ENCODE measurements at regions not wholly inside any gene's neighbourhood (a gene's known extent, or its start where the extent isn't known, plus 50 kb on each side); places are given as distances from the start of the nearest gene placed in this dataset.

GRCh38 chr9:81234924-81235610, 454.3 kb downstream of the TLE1 start:
- Histone ChIP-seq H3K27ac (no peak overlapping the region), H3K4me1 (replicated peaks in 1 of 2) (no peaks in the 10 kb centered on the region), H3K4me3 (no peak overlapping the region)
- WGBS, 10 experiments, result 39 to 90% (median 70%) methylated on average over 3 to 6 of the region's 6 CpGs
- in situ Hi-C loops (cut with MboI; ENCODE audit: low pct_unique_long_range_greater_than_20kb in 2 of 9, low sequenced_read_pairs in 9 of 9, unreplicated experiment in 9 of 9), result no loop called here
- ATAC-seq (replicated peaks in 6 of 8), result no peak

DNA sequence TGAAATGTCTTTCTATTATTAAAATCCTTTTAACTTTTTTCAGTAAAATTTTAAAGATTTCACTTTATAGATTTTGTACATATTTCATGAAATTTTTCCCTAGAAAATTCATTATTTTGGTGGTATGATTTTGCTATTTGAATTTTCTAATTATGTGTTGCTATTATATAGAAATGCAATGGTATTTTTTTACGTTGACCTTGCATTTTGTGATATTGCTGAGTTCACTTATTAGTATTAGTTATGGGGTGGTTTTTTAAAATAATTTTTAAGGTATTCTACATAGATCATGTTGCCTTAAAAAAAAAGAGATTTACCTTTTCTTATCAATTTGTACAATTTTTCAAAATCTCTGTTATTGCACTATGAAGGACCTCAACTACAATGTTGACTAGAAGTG, 458.3 kb downstream of the TLE1 start:
- in situ Hi-C loops (cut with MboI; ENCODE audit: low pct_unique_long_range_greater_than_20kb in 2 of 9, low sequenced_read_pairs in 9 of 9, unreplicated experiment in 9 of 9), result no loop called here
- 0 to 78% (median 0%) methylated on average over 1 of the region's 1 CpG for WGBS, 10 experiments
- no peak for ATAC-seq (replicated peaks in 6 of 8)
- Histone ChIP-seq H3K4me1 (replicated peaks in 1 of 2) (no peaks in the 10 kb centered on the region), H3K4me3 (no peak overlapping the region), H3K27ac (no peak overlapping the region)

- H3K4me1 ChIP-seq (replicated peaks in 1 of 2), result peaks cover 0 to 5% of the 10 kb centered on the region in 2 donors
- WGBS, 10 experiments, result 29 to 92% (median 85%) methylated on average over 1 to 6 of the region's 6 CpGs; no CpG with 5 or more reads in 2 of the 10 experiments
- ATAC-seq (replicated peaks in 6 of 8), result no peak
- in situ Hi-C loops (cut with MboI; ENCODE audit: low pct_unique_long_range_greater_than_20kb in 2 of 9, low sequenced_read_pairs in 9 of 9, unreplicated experiment in 9 of 9), result no loop called here
- H3K4me3 ChIP-seq, result no peak overlapping the region
- no peak overlapping the region for H3K27ac ChIP-seq
These were observed 461.7 kb downstream of the TLE1 start for GRCh38 chr9:81227507-81228245.

DNA sequence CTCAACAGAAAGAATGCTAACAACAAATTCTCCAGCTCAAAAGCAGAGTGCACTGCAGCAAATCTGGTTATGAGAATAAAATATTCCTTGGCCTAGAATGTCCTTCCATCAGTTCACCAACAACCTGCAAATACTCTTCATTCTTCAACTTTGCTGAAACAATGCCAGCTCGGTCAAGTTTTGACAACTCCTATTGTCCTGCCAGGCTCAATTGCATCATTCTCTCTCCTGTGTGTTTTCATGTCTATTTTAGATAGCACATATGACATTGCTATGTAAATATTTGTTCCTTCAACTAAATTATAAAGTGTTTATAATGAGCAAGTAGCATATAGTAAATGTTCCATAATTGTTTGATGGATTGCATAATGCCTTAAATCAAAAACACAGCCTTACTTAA, 463.8 kb downstream of the TLE1 start:
- in situ Hi-C loops (cut with MboI; ENCODE audit: low pct_unique_long_range_greater_than_20kb in 2 of 9, low sequenced_read_pairs in 9 of 9, unreplicated experiment in 9 of 9), result no loop called here
- ATAC-seq (replicated peaks in 6 of 8), result no peak
- 10 to 100% (median 78%) methylated on average over 1 of the region's 1 CpG; no CpG with 5 or more reads in 2 of the 10 experiments for WGBS, 10 experiments
- Histone ChIP-seq H3K4me1 (replicated peaks in 1 of 2) (peaks cover 0 to 5% of the 10 kb centered on the region in 2 donors), H3K27ac (no peak overlapping the region), H3K4me3 (no peak overlapping the region)

DNA sequence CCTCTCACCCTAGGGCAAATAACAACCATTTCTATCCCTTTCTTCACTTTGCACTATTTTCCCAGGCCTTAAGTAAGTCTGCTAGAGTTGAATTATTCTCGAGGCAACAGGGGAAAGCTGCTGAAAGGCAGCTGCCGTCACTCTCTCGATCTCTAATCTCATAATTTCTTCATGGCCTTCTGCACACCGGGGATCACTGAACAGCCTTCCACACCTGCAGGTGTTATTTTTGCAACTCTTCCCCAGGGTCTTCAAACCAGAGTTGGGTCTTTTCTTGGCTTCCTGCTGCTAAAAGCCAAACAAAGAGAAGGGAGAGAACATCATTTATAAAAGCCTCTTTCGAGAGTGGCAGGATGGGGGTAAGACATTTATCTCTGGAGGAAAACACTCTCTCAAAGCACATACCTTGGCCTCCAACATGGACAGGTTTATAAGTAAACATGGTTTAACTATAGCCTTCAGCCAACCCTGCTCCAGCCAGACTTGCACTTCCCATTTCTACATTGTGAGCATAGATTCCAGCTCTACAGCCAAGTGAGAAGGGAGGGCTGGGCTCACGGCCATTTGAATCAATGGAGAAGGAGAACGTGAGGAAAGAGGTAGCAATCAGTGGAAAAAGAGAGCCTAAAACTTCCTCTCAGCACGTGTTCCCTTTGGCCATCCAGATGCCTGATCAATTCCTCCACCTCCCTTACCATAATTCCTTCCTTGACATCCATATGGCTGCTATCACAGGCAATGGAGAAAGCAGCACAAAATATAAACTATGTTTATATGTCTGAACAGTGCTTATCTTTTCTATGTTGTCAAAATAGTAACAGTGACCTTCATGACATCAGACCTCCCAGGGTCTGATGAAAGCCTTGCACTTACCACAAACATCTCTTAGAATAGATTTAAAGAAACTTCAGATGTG, 464.9 kb downstream of the TLE1 start:
- in situ Hi-C loops (cut with MboI; ENCODE audit: low pct_unique_long_range_greater_than_20kb in 2 of 9, low sequenced_read_pairs in 9 of 9, unreplicated experiment in 9 of 9), result no loop called here
- WGBS, 10 experiments, result 6 to 92% (median 58%) methylated on average over 2 to 8 of the region's 8 CpGs
- Histone ChIP-seq H3K27ac (no peak overlapping the region), H3K4me3 (no peak overlapping the region), H3K4me1 (replicated peaks in 1 of 2) (peaks cover 0 to 5% of the 10 kb centered on the region in 2 donors)
- ATAC-seq (replicated peaks in 6 of 8), result no peak

DNA sequence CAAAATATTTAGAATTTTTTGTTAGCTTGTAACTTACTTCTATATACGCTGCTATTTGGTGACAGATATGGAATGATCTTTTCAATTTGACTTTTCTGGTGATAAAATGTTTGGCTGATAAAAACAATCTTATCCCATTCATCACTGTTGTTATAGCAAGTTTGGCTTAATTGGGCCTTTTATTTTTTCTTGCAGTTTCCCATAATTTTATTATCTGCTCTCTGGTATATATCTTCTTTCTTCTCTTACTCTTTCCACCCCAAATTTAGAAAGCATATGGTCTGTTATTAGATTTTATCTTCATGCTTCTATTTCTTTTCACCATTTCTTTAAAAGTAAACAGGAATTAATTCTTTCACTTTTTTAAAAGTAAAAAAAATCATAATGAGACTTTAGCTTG, 474.4 kb downstream of the TLE1 start:
- no peak for ATAC-seq (replicated peaks in 6 of 8)
- WGBS, 10 experiments, result 38 to 100% (median 100%) methylated on average over 1 of the region's 1 CpG; no CpG with 5 or more reads in 1 of the 10 experiments

GRCh38 chr9:81213456-81213855, 475.9 kb downstream of the TLE1 start:
- H3K4me3 ChIP-seq, result no peak overlapping the region
- H3K4me1 ChIP-seq (replicated peaks in 1 of 2), result no peaks in the 10 kb centered on the region
- WGBS, 10 experiments, result 20 to 100% (median 82%) methylated on average over 1 to 4 of the region's 4 CpGs; no CpG with 5 or more reads in 2 of the 10 experiments
- no peak for ATAC-seq (replicated peaks in 6 of 8)
- H3K27ac ChIP-seq, result no peak overlapping the region
- in situ Hi-C loops (cut with MboI; ENCODE audit: low pct_unique_long_range_greater_than_20kb in 2 of 9, low sequenced_read_pairs in 9 of 9, unreplicated experiment in 9 of 9), result no loop called here

More for the DNA sequence above, 474.4 kb downstream of the TLE1 start:
- no peaks in the 10 kb centered on the region for H3K4me1 ChIP-seq (replicated peaks in 1 of 2)
- no peak overlapping the region for H3K27ac ChIP-seq
- H3K4me3 ChIP-seq, result no peak overlapping the region
- in situ Hi-C loops (cut with MboI; ENCODE audit: low pct_unique_long_range_greater_than_20kb in 2 of 9, low sequenced_read_pairs in 9 of 9, unreplicated experiment in 9 of 9), result no loop called here

DNA sequence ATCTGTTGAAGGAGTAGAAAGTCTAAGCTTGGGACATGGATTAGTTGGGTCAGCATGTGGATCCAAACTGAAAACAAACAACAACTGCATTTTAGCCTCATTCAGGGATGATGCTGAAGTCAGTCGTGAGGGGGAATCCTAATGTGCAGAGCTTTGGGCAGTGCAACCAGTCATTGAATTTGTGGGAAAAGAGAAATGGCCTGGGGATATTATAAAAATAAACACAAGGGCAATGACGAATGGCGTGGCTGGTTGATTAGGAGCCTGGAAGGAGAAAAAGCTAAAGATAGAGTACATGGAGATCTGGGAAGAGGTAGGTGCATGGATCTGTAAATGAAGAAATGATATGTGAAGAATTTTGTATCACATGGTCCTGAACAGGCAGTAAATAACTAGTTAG, 477.6 kb downstream of the TLE1 start:
- 17 to 100% (median 80%) methylated on average over 1 to 3 of the region's 3 CpGs; no CpG with 5 or more reads in 1 of the 10 experiments for WGBS, 10 experiments
- in situ Hi-C loops (cut with MboI; ENCODE audit: low pct_unique_long_range_greater_than_20kb in 2 of 9, low sequenced_read_pairs in 9 of 9, unreplicated experiment in 9 of 9), result no loop called here
- H3K4me1 ChIP-seq (replicated peaks in 1 of 2), result no peaks in the 10 kb centered on the region
- ATAC-seq (replicated peaks in 6 of 8), result no peak
- H3K4me3 ChIP-seq, result no peak overlapping the region
- H3K27ac ChIP-seq, result no peak overlapping the region

DNA sequence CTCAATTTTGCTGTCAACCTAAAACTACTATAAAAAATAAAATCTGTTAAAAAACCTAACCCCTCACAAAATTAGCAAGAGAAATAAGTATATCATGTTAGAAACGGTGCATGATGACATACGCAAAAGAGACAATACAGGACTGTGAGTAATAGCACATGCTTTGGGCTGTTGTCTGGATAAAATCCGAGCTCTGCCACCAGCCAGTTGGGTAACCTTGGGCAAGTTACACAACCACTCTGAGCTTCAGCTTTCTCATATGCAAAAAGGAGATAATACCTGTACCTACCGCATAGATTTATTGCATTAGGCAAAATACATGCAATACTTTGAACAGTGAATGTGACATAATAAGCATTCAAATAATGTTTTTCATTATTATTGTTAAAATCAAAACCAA, 481.7 kb downstream of the TLE1 start:
- WGBS, 10 experiments, result 15 to 100% (median 89%) methylated on average over 1 to 4 of the region's 4 CpGs
- no peak overlapping the region for H3K4me3 ChIP-seq
- no peak for ATAC-seq (replicated peaks in 6 of 8)
- H3K27ac ChIP-seq, result no peak overlapping the region
- in situ Hi-C loops (cut with MboI; ENCODE audit: low pct_unique_long_range_greater_than_20kb in 2 of 9, low sequenced_read_pairs in 9 of 9, unreplicated experiment in 9 of 9), result no loop called here
- no peaks in the 10 kb centered on the region for H3K4me1 ChIP-seq (replicated peaks in 1 of 2)

- Histone ChIP-seq H3K27ac (no peak overlapping the region), H3K4me1 (replicated peaks in 1 of 2) (peaks cover 0 to 4% of the 10 kb centered on the region in 2 donors), H3K4me3 (no peak overlapping the region)
- ATAC-seq (replicated peaks in 6 of 8), result no peak
- WGBS, 10 experiments, result 90 to 100% methylated on average over 1 to 2 of the region's 6 CpGs; no CpG with 5 or more reads in 8 of the 10 experiments
- in situ Hi-C loops (cut with MboI; ENCODE audit: low pct_unique_long_range_greater_than_20kb in 2 of 9, low sequenced_read_pairs in 9 of 9, unreplicated experiment in 9 of 9), result no loop called here
These were observed 487.1 kb downstream of the TLE1 start for GRCh38 chr9:81202292-81202691.

DNA sequence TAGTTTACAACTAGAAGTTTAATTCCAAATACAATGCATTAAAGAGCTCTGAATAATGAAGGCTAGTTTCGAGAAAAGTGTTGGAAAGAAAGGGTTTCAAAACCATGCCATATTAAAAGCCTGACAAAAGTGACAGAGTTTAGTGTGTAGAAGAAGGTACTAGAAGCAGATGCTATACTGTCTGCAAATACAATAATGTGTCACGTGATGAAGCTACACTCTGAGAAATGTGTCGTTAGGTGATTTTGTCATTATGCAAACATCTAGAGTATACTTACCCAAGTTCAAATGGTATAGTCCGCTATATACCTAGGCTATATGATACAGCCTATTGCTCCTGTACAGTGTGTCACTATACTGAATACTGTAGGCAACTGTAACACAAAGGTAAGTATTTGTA, 494.1 kb downstream of the TLE1 start:
- in situ Hi-C loops (cut with MboI; ENCODE audit: low pct_unique_long_range_greater_than_20kb in 2 of 9, low sequenced_read_pairs in 9 of 9, unreplicated experiment in 9 of 9), result no loop called here
- 5 to 100% (median 83%) methylated on average over 1 to 4 of the region's 4 CpGs; no CpG with 5 or more reads in 2 of the 10 experiments for WGBS, 10 experiments
- Histone ChIP-seq H3K4me3 (no peak overlapping the region), H3K27ac (no peak overlapping the region), H3K4me1 (replicated peaks in 1 of 2) (peaks cover 0 to 4% of the 10 kb centered on the region in 2 donors)
- ATAC-seq (replicated peaks in 6 of 8), result no peak

DNA sequence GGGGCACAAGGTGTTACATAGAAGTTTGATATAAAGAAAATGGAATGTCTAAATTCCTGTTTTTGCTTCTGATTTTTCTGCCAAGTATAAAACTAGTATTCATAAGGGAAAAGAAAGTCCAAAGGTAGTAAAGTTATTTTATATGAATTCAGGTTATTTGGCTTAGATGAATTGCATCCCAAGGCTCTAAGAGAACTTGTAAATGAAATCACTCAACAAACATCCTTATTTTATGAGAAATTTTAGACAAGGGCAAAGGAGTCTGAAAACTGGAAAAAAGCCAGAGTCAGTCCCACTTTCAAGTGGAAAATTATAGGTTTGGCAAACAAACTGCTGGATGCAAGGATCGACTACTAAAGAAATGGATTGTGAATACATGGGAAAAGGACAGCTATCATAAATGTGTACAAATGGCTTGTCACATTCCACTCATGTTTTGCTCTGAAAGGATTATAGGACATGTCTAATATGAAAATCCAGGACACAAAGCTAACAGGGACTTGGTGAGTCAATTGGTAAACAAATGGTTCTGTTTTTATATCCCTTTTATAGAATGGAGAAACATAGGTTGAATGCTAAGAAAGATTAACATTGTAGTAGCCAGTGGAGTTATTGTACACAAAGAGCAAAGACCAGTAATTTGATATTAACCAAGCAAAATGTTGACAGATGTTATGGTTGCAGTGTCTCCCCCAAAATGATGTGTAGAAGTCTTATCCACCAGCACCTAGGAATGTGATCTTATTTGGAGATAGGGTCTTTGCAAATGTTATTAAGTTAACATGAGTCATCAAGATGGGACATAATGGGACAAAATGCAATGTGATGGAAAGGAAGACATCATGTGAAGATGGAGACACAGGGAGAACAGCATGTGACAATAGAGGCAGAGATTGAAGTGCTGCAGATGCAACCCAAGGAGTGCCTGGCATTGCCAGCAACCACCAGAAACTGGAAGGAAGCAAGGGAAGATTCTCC, 495.7 kb downstream of the TLE1 start:
- Histone ChIP-seq H3K4me1 (replicated peaks in 1 of 2) (no peaks in the 10 kb centered on the region), H3K4me3 (no peak overlapping the region), H3K27ac (no peak overlapping the region)
- no peak for ATAC-seq (replicated peaks in 6 of 8)
- in situ Hi-C loops (cut with MboI; ENCODE audit: low pct_unique_long_range_greater_than_20kb in 2 of 9, low sequenced_read_pairs in 9 of 9, unreplicated experiment in 9 of 9), result no loop called here
- WGBS, 10 experiments, result 14 to 100% (median 89%) methylated on average over 1 of the region's 1 CpG
